ENCODE measurements at regions not wholly inside any gene's neighbourhood (a gene's known extent, or its start where the extent isn't known, plus 50 kb on each side); places are given as distances from the start of the nearest gene placed in this dataset.

DNA sequence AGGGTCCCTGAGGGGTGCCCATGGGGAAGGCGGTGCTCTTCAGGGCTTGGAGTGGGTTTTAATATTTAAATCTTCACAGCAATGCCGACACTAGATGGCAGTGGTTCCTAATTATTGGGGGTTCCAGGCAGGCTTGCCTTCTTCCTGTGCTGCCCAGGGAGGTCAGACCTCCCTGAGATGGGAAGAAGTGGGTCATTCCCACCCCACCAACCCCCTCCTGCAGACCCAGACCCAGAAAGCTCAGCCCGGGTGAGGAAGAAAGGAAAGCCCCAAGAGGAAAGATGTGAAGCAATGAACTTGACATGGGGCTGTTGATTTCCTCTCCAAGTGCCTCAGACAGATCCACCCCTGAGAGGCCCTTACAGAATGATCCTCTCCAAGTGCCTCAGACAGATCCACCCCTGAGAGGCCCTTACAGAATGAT, 85.1 kb upstream of the LANCL2 start:
- no peak for FAIRE-seq
- TF ChIP-seq, protein P1, sequence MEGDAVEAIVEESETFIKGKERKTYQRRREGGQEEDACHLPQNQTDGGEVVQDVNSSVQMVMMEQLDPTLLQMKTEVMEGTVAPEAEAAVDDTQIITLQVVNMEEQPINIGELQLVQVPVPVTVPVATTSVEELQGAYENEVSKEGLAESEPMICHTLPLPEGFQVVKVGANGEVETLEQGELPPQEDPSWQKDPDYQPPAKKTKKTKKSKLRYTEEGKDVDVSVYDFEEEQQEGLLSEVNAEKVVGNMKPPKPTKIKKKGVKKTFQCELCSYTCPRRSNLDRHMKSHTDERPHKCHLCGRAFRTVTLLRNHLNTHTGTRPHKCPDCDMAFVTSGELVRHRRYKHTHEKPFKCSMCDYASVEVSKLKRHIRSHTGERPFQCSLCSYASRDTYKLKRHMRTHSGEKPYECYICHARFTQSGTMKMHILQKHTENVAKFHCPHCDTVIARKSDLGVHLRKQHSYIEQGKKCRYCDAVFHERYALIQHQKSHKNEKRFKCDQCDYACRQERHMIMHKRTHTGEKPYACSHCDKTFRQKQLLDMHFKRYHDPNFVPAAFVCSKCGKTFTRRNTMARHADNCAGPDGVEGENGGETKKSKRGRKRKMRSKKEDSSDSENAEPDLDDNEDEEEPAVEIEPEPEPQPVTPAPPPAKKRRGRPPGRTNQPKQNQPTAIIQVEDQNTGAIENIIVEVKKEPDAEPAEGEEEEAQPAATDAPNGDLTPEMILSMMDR (IDR thresholded peaks at IDR 0.05; ENCODE audit: insufficient read depth, missing control alignments), result peak; percentile 70
- peak; percentile 40 for DNase-seq (ENCODE audit: insufficient read length, low spot score)

DNA sequence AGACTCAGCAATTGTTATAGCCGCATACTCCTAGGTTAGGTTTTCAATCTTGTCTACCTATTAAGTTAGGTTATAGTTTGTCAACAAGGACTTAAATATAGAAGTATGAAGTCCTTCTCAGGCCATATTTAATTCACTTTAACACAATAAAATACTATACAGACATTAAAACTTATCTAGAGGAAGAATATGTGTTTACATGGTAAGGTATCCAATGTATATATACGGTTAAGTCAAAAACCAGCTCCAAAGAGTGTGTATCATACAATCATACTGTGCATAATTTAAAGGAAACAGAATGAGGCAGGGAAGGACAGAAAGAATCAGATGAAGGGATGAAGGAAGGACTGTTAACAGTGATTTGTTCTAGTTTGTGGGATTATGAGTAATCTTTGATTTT, 79.5 kb upstream of the LANCL2 start:
- TF ChIP-seq, protein P1 (IDR thresholded peaks at IDR 0.05; ENCODE audit: insufficient read depth, missing control alignments), result no peak
- no peak for FAIRE-seq
- no peak for DNase-seq (ENCODE audit: insufficient read length, low spot score)

DNA sequence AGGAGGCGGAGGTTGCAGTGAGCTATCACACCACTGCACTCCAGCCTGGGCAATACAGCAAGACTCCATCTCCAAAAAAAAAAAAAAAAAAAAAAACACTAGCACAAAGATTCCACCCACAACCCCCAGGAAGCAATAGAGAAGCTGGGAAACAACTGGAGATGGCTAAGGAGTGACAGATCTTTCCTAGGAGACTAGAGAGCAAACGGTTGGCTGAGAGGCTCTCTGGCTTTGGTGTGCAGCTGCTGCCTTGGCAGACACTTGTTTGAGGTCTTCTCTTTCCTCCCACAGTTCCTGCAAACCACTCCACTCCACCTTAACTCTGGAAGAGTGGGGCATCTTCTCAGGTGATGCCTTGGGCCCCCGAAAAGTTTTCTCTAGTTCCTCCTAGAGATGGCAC, 78.5 kb upstream of the LANCL2 start:
- FAIRE-seq (no peak), DNase-seq (ENCODE audit: insufficient read length, low spot score) (no peak)

DNA sequence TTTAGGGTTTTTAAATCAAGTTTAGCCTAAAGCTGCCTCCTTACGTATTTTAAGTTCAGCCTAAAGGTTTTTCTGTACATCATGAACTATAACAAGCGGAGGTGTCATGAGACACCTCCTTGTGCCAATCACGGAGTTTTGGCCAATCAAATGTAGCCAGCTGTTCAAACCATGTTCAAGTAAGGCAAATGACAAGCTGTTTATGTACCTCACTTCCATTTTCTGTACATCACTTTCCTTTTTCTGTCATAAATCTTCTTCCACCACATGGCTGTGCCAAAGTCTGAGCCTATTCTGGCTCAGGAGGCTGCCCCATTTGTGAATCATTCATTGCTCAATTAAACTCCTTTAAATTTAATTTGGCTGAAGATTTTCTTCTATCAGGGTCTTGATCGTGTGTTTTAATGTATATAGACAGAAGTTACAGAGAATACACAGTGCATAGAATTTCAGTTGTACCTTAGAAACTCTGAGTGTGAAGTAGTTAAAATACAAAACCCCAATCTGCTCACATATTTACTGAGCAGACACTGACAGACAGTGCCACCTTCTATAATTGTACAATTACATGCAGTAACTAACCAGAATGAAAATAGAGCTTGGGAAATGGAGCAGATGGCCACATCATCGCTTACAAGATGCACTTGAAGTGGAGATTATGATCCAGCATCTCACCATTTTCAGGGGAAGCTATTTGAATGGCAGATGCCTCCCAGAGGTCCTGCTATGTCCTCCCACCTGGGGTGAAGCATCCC, 76.9 kb upstream of the LANCL2 start:
- no peak for DNase-seq (ENCODE audit: insufficient read length, low spot score)

More for the DNA sequence above, 78.5 kb upstream of the LANCL2 start:
- TF ChIP-seq, protein P1 (IDR thresholded peaks at IDR 0.05; ENCODE audit: insufficient read depth, missing control alignments), result no peak

DNA sequence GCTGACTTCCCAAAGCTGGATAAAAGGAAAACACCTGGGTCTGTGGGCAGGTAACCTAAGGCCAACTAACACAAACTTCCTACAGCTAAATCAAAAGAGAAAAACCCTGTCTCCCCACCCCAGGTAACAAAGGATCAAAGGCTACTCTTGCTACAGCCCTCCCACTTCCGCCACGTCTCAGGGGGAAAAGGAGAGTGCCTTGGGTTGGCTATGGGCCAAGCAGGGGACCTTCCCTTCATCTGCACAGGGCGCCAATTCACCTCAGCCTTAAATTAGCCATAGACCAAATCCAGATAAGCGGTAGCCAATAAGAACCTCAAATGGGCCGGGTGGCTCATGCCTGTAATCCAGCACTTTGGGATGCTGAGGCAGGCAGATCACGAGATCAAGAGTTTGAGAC, 69.1 kb upstream of the LANCL2 start:
- FAIRE-seq (no peak), DNase-seq (ENCODE audit: insufficient read length, low spot score) (no peak)
- TF ChIP-seq, protein P1 (IDR thresholded peaks at IDR 0.05; ENCODE audit: insufficient read depth, missing control alignments), result no peak

More for the DNA sequence above, 76.9 kb upstream of the LANCL2 start:
- TF ChIP-seq, protein P1 (IDR thresholded peaks at IDR 0.05; ENCODE audit: insufficient read depth, missing control alignments), result no peak
- FAIRE-seq, result no peak

DNA sequence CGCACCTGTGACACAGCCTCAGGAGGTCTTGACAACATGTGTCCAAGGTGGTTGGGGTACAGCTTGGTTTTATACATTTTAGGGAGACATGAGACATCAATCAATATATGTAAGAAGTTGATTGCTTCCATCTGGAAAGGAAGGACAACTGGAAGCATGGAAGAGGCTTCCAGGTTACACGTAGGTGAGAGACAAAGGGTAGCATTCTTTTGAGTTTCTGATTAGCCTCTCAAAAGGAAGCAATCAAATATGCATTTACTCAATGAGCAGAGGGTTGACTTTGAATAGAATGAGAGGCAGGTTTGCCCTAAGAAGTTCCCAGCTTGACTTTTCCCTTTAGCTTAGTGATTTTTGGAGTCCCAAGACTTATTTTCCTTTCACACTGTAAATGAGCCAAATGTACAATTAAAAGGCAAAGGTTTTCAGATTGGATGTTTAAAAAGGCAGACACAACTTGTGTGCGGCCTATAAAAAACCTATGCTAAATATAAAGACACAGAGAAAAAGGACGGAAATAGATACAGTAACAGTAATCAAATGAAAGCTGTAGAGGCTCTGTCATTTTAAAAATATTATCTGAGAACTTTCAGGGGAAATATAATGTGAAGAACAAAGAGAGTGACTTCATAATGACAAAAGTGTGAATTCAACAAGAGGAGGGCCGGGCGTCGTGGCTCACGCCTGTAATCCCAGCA, 65.7 kb upstream of the LANCL2 start:
- TF ChIP-seq, protein P1 (IDR thresholded peaks at IDR 0.05; ENCODE audit: insufficient read depth, missing control alignments), result no peak
- no peak for FAIRE-seq
- DNase-seq (ENCODE audit: insufficient read length, low spot score), result no peak

DNA sequence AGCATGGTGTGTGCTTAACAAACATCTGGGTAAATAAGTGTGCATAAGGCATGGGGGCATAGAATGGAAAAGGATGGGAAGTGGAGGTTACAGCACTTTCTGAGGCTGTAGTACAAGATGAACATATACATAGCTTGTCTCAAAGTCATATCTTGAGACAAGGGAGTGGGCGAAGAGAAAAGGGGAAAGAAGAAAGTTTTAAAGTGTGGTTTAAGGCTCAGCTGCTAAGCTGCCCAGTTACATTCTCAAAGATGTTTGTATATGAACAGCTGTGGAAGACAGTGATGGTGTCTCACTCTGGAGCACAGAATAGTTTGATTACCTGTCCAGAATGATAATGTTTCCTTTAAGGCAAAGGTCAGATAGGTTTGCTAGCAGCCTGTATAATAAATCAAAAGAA, 61.9 kb upstream of the LANCL2 start:
- TF ChIP-seq, protein P1 (IDR thresholded peaks at IDR 0.05; ENCODE audit: insufficient read depth, missing control alignments), result no peak
- FAIRE-seq, result no peak

More for the DNA sequence above, 61.9 kb upstream of the LANCL2 start:
- no peak for DNase-seq (ENCODE audit: insufficient read length, low spot score)
